GM18868 (cell line): ENCODE measurements at regions not wholly inside any gene's neighbourhood (a gene's known extent, or its start where the extent isn't known, plus 50 kb on each side); places are given as distances from the start of the nearest gene placed in this dataset.
A peak's percentile ranks its signal among the peaks of the same experiment; 100 is the strongest.

Source experiments
- ATAC-seq: cut with Tn5 transposase; IDR thresholded peaks from one replicate; pipeline ENCODE4 v1.9.1; 2021; ENCODE audit warnings: mild to moderate bottlenecking, moderate library complexity; ENCODE audit not compliant: unreplicated experiment

GRCh38 chr18:53756610-53756972 is 467.9 kb downstream of the MBD2 start:
- no peak for ATAC-seq

GRCh38 chr18:53755914-53756609 is 468.4 kb downstream of the MBD2 start:
- no peak for ATAC-seq

GRCh38 chr18:53754154-53754553 is 470.3 kb downstream of the MBD2 start:
- no peak for ATAC-seq

- ATAC-seq, result no peak
Observed at GRCh38 chr18:53753601-53754000, 470.9 kb downstream of the MBD2 start.

GRCh38 chr18:53752781-53753367 is 471.6 kb downstream of the MBD2 start:
- ATAC-seq, result no peak

GRCh38 chr18:53749766-53750165 is 474.7 kb downstream of the MBD2 start:
- no peak for ATAC-seq

- ATAC-seq, result no peak
Observed at GRCh38 chr18:53747663-53748160, 476.8 kb downstream of the MBD2 start.

- no peak for ATAC-seq
Observed at GRCh38 chr18:53747210-53747609, 477.3 kb downstream of the MBD2 start.

- no peak for ATAC-seq
Observed at GRCh38 chr18:53745986-53746385, 478.5 kb downstream of the MBD2 start.

- no peak for ATAC-seq
Observed at GRCh38 chr18:53745224-53745967, 479.1 kb downstream of the MBD2 start.

GRCh38 chr18:53739700-53740099 is 484.8 kb downstream of the MBD2 start:
- ATAC-seq, result no peak

- no peak for ATAC-seq
Observed at GRCh38 chr18:53735526-53735925, 488.9 kb downstream of the MBD2 start.

- no peak for ATAC-seq
Observed at GRCh38 chr18:53715243-53715853, 509.1 kb downstream of the MBD2 start.

- no peak for ATAC-seq
Observed at GRCh38 chr18:53710080-53710479, 514.4 kb downstream of the MBD2 start.

GRCh38 chr18:53702480-53702879 is 522.0 kb downstream of the MBD2 start:
- no peak for ATAC-seq

GRCh38 chr18:53701697-53702096 is 522.8 kb downstream of the MBD2 start:
- ATAC-seq, result peak; percentile 45

- peak; percentile 74 for ATAC-seq
Observed at GRCh38 chr18:53698907-53699306, 525.6 kb downstream of the MBD2 start.

- ATAC-seq, result no peak
Observed at GRCh38 chr18:53689886-53690285, 534.6 kb downstream of the MBD2 start.

GRCh38 chr18:53686965-53687364 is 537.5 kb downstream of the MBD2 start:
- ATAC-seq, result no peak

- no peak for ATAC-seq
Observed at GRCh38 chr18:53682796-53683195, 541.7 kb downstream of the MBD2 start.

GRCh38 chr18:53677480-53677879 is 547.0 kb downstream of the MBD2 start:
- no peak for ATAC-seq

- ATAC-seq, result no peak
Observed at GRCh38 chr18:53665701-53666100, 558.8 kb downstream of the MBD2 start.
